SK-N-MC (cell line): ENCODE measurements at regions not wholly inside any gene's neighbourhood (a gene's known extent, or its start where the extent isn't known, plus 50 kb on each side); places are given as distances from the start of the nearest gene placed in this dataset.

ENCODE experiments used
- EZH2 ChIP-seq: fragments of 200-600 bp; sonication (generic); IDR thresholded peaks from one replicate; pipeline ENCODE4 v1.6.1; 2017; ENCODE audit warnings: antibody characterized with exemption
- POLR2AphosphoS5 ChIP-seq: IDR thresholded peaks from 2 replicates; pipeline ENCODE4 v1.6.1; 2012; ENCODE audit warnings: mild to moderate bottlenecking, low read depth, low read length, borderline replicate concordance

- TF ChIP-seq EZH2 (no peak), POLR2AphosphoS5 (no peak)
Measured at GRCh38 chr6:120557554-120557953, 776.7 kb downstream of the TBC1D32 start.
